Stimulated activated effector memory CD8-positive, alpha-beta T cell treated with anti-CD3 and anti-CD28 coated beads, Interleukin-12 subunit alpha, Interleukin-12 subunit beta, amount 100 ng/mL, for 72 hours (primary cell): ENCODE measurements at regions not wholly inside any gene's neighbourhood (a gene's known extent, or its start where the extent isn't known, plus 50 kb on each side); places are given as distances from the start of the nearest gene placed in this dataset.
"Not testable (repeated sequence)": the region's sequence is repeated elsewhere in the genome, so short reads cannot be mapped to it uniquely, and the experiment has no call there.

Experiments used
- ATAC-seq: fragments of 150-1000 bp; cut with Tn5 transposase; 2 replicates; pipeline ENCODE4 v1.10.0; 2021
- DNase-seq, 2 donors: peaks; one replicate each; pipeline ENCODE4 v3.0.0; 2021 to 2022; ENCODE audit warnings: low spot score in 2 of 2
- H3K27ac Mint-ChIP-seq: one replicate; pipeline ENCODE4 v1.8.0; 2022; ENCODE audit warnings: mild to moderate bottlenecking, mixed read lengths
- H3K36me3 Mint-ChIP-seq: one replicate; pipeline ENCODE4 v1.8.0; 2022; ENCODE audit warnings: mild to moderate bottlenecking, mixed read lengths
- H3K4me1 Mint-ChIP-seq: one replicate; pipeline ENCODE4 v1.8.0; 2022; ENCODE audit warnings: mixed read lengths
- H3K4me3 Mint-ChIP-seq: one replicate; pipeline ENCODE4 v1.8.0; 2022; ENCODE audit warnings: mild to moderate bottlenecking, mixed read lengths
- H3K9me3 Mint-ChIP-seq: one replicate; pipeline ENCODE4 v1.8.0; 2022; ENCODE audit warnings: mixed read lengths

DNA sequence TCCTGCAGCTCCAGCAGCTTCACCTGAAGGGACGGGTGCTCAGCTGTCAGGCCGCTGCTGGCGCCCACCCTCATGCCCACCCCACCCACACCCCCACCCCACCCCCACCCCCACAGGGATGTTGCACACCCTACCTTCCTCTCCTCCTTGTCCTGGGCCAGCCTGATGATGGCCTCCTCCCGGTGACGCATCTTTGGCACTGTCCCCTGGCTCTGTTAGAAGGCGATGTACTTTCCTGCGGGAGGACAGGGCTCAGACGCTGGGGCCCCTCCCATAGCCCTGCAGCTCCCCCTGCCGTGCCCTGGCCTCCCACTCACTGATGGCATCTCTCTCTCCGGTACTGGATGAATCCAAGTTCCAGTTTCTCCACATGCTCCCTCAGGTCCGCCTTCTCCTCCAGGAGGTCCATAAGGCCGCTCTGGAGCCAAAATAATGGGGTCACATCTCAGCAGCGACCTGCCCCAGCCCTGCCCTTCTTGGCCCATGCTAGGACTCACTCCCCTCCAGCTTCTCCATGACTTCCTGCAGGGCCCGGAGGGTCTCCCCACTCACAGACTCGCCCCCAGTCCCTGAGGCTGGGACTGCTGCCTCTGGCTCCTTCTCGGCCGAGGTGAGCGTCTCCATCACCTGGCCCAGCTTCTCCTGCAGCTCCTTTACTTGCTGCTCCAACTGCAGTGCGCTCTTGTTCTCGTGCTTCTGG lies 55.2 kb downstream of the GOLGA8B start:
- not testable (repeated sequence) for H3K4me1 Mint-ChIP-seq, H3K36me3 Mint-ChIP-seq, DNase-seq, ATAC-seq, H3K4me3 Mint-ChIP-seq, H3K27ac Mint-ChIP-seq, H3K9me3 Mint-ChIP-seq

DNA sequence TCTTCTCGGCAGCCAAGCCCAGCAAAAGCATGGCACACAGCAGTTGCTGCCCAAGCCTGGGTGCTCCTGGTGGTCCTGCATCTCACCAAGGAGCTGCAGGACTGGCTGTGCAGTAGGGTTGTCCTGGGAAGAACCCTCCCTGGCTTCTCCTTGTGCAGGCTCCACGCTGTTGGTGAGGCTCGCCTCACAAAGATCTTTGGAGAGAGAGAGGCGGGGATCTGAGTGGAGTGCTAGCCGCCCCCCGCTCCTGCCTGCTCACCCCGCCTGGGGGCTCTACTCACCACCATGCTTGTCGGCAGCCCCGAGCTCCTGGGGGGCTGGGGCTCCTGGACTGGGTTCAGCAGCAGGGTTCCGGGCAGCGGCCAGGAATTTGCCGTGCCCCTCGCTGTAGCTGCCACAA lies 55.8 kb downstream of the GOLGA8B start:
- not testable (repeated sequence) for H3K36me3 Mint-ChIP-seq, H3K27ac Mint-ChIP-seq, H3K4me1 Mint-ChIP-seq, ATAC-seq, H3K4me3 Mint-ChIP-seq, H3K9me3 Mint-ChIP-seq
- peak in 1 of 2 donors; percentile 29 for DNase-seq

GRCh38 chr15:34523849-34524248 lies 59.6 kb downstream of the GOLGA8B start:
- H3K27ac Mint-ChIP-seq, H3K4me3 Mint-ChIP-seq, H3K36me3 Mint-ChIP-seq, H3K4me1 Mint-ChIP-seq, H3K9me3 Mint-ChIP-seq: not testable (repeated sequence)
- ATAC-seq (peak; percentile 44), DNase-seq (peak in 1 of 2 donors; percentile 48)

GRCh38 chr15:34522601-34523000 lies 60.9 kb downstream of the GOLGA8B start:
- ATAC-seq, H3K27ac Mint-ChIP-seq, H3K4me1 Mint-ChIP-seq, H3K9me3 Mint-ChIP-seq, DNase-seq, H3K36me3 Mint-ChIP-seq, H3K4me3 Mint-ChIP-seq: not testable (repeated sequence)

- not testable (repeated sequence) for H3K4me1 Mint-ChIP-seq, H3K9me3 Mint-ChIP-seq, ATAC-seq, H3K4me3 Mint-ChIP-seq, H3K36me3 Mint-ChIP-seq, H3K27ac Mint-ChIP-seq
- peak in 1 of 2 donors; percentile 32 for DNase-seq
Observed at GRCh38 chr15:34521802-34522485, 61.5 kb downstream of the GOLGA8B start.

DNA sequence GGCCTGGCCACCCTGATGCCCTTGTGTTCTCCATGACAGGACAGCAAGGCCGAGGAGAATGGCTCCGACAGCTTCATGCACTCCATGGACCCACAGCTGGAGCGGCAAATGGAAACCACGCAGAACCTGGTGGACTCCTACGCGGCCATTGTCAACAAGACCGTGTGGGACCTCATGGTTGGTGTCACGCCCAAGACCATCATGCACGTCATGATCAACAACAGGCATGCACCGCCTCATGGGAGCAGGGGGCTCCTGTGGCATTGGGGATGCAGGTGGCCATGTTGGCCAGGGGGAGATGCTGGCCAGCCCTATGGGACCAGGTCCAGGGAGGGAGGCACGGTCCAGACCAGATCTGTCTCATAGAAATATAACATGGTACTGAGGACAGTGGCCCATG lies 62.9 kb downstream of the GOLGA8B start:
- Mint-ChIP-seq H3K9me3 (no peaks in the 10 kb centered on the region), H3K4me3 (no peak overlapping the region), H3K36me3 (peaks cover 6% of the 10 kb centered on the region), H3K27ac (no peak overlapping the region), H3K4me1 (peaks cover under 1% of the 10 kb centered on the region)
- no peak for ATAC-seq
- DNase-seq, result peak in 1 of 2 donors; percentile 45

DNA sequence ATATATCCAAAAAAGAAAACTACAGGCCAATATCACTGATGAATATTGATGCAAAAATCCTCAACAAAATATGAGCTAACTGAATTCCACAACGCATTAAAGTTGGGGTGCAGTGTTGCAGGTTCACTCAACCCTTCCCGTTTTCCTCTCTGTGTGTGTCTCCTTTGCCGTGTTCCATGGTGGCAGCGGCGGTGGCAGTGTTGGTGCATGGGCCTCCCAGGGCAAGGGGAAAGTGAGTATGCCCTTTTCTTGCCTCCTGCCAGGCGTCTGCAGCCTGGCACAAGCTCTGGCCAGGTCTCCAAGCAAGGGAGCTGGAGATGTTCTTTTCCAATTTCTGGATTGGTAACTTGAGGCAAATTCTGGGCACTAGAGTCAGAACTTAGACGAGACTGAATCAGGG lies 63.4 kb downstream of the GOLGA8B start:
- peak in 1 of 2 donors; percentile 20 for DNase-seq
- H3K4me3 Mint-ChIP-seq, result not testable (repeated sequence)

GRCh38 chr15:34514251-34514670 lies 69.2 kb downstream of the GOLGA8B start:
- DNase-seq, result peak; percentile 28 to 72
- Mint-ChIP-seq H3K36me3 (no peaks in the 10 kb centered on the region), H3K4me3 (peak overlapping the region; percentile 79), H3K27ac (no peak overlapping the region), H3K4me1 (peaks cover 24% of the 10 kb centered on the region), H3K9me3 (no peaks in the 10 kb centered on the region)
- peak; percentile 69 for ATAC-seq

More for the DNA sequence above, 63.4 kb downstream of the GOLGA8B start:
- not testable (repeated sequence) for H3K27ac Mint-ChIP-seq, ATAC-seq, H3K36me3 Mint-ChIP-seq, H3K4me1 Mint-ChIP-seq, H3K9me3 Mint-ChIP-seq

- no peak for DNase-seq
- no peak for ATAC-seq
- Mint-ChIP-seq H3K36me3 (no peaks in the 10 kb centered on the region), H3K4me3 (peak overlapping the region; percentile 79), H3K27ac (no peak overlapping the region), H3K4me1 (peaks cover 24% of the 10 kb centered on the region), H3K9me3 (no peaks in the 10 kb centered on the region)
Observed at GRCh38 chr15:34512628-34513027, 70.8 kb downstream of the GOLGA8B start.

- no peaks in the 10 kb centered on the region for H3K4me1 Mint-ChIP-seq
- no peaks in the 10 kb centered on the region for H3K36me3 Mint-ChIP-seq
- no peak overlapping the region for H3K27ac Mint-ChIP-seq
- DNase-seq (no peak), ATAC-seq (no peak)
- no peak overlapping the region for H3K4me3 Mint-ChIP-seq
- H3K9me3 Mint-ChIP-seq, result no peaks in the 10 kb centered on the region
Observed at GRCh38 chr15:34501131-34501530, 63.5 kb upstream of the GOLGA8A start.

DNA sequence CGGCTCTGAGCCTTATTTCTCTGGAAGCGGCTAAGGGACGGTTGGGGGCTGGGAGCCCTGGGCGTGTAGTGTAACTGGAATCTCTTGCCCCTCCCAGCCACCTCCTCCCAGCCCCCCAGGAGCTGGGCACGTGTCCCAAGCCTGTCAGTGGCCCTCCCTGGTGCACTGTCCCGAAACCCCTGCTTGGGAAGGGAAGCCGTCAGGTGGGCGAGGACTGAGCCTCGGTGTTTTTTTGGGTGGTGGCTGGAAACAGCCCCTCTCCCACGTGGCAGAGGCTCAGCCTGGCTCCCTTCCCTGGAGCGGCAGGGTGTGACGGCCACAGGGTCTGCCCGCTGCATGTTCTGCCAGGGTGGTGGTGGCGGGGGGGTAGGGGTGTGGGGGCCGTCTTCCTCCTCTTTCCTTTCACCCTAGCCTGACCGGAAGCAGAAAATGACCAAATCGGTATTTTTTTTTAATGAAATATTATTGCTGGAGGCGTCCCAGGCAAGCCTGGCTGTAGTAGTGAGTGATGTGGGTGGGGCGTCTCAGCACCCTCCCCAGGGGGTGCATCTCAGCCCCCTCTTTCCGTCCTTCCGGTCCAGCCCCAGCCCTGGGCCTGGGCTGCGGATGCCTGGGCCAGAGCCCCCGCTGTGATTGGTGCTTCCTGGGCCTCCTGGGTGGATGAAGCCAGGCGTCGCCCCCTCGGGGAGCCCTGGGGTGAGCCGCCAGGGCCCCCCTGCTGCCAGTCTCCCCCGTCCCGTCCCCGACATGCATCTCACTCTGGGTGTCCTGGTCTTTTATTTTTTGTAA lies 58.8 kb upstream of the GOLGA8A start:
- no peak overlapping the region for H3K27ac Mint-ChIP-seq
- ATAC-seq (no peak), DNase-seq (no peak)
- H3K9me3 Mint-ChIP-seq, result peaks cover 3% of the 10 kb centered on the region
- no peaks in the 10 kb centered on the region for H3K36me3 Mint-ChIP-seq
- H3K4me3 Mint-ChIP-seq, result peak overlapping the region; percentile 34
- peaks cover 10% of the 10 kb centered on the region for H3K4me1 Mint-ChIP-seq

GRCh38 chr15:34495707-34496106 lies 58.1 kb upstream of the GOLGA8A start:
- DNase-seq, ATAC-seq, H3K9me3 Mint-ChIP-seq, H3K27ac Mint-ChIP-seq, H3K36me3 Mint-ChIP-seq: not testable (repeated sequence)
- peaks cover 10% of the 10 kb centered on the region for H3K4me1 Mint-ChIP-seq
- peak overlapping the region; percentile 34 for H3K4me3 Mint-ChIP-seq

DNA sequence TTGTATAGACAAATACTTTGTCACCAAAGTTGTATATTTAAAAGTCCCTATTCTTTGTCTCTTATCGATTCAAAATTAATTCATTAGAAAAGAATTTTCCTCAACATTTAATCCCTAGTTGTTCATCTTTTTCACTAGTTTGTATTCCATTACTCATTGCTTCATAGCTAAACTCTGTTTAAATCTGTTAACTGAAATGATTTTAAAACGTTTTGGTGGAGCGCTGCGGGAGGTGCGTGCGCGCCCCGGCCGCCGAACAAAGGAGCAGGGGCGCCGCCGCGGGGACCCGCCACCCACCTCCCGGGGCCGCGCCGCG lies 56.4 kb upstream of the GOLGA8A start:
- no peaks in the 10 kb centered on the region for H3K36me3 Mint-ChIP-seq
- H3K4me3 Mint-ChIP-seq, result peak overlapping the region; percentile 34
- ATAC-seq (no peak), DNase-seq (no peak)
- H3K4me1 Mint-ChIP-seq, result peaks cover 10% of the 10 kb centered on the region
- H3K27ac Mint-ChIP-seq, result no peak overlapping the region
- H3K9me3 Mint-ChIP-seq, result peaks cover 3% of the 10 kb centered on the region

GRCh38 chr15:34493001-34493400 lies 55.4 kb upstream of the GOLGA8A start:
- H3K36me3 Mint-ChIP-seq, result no peaks in the 10 kb centered on the region
- no peak overlapping the region for H3K27ac Mint-ChIP-seq
- ATAC-seq, result no peak
- no peak overlapping the region for H3K4me3 Mint-ChIP-seq
- no peak for DNase-seq
- peaks cover 10% of the 10 kb centered on the region for H3K4me1 Mint-ChIP-seq
- H3K9me3 Mint-ChIP-seq, result peaks cover 3% of the 10 kb centered on the region

- not testable (repeated sequence) for H3K9me3 Mint-ChIP-seq, H3K36me3 Mint-ChIP-seq, H3K4me3 Mint-ChIP-seq, DNase-seq, H3K27ac Mint-ChIP-seq, ATAC-seq
- peaks cover 10% of the 10 kb centered on the region for H3K4me1 Mint-ChIP-seq
Observed at GRCh38 chr15:34491488-34491887, 53.9 kb upstream of the GOLGA8A start.
